Ishikawa (cell line): ENCODE measurements at regions not wholly inside any gene's neighbourhood (a gene's known extent, or its start where the extent isn't known, plus 50 kb on each side); places are given as distances from the start of the nearest gene placed in this dataset.

ENCODE experiments used
- CEBPB ChIP-seq: IDR thresholded peaks from 2 replicates; pipeline ENCODE4 v1.6.1; 2012
- CREB1 ChIP-seq: IDR thresholded peaks from 2 replicates; pipeline ENCODE4 v1.6.1; 2012; ENCODE audit warnings: low read depth
- EGR1 ChIP-seq: IDR thresholded peaks from 2 replicates; pipeline ENCODE4 v1.6.1; 2012
- EP300 ChIP-seq: IDR thresholded peaks from 2 replicates; pipeline ENCODE4 v1.6.1; 2012; ENCODE audit warnings: borderline replicate concordance
- FOXM1 ChIP-seq: IDR thresholded peaks from 2 replicates; pipeline ENCODE4 v1.6.1; 2012; ENCODE audit warnings: low read depth, borderline replicate concordance
- NFIC ChIP-seq: IDR thresholded peaks from 2 replicates; pipeline ENCODE4 v1.6.1; 2012
- RAD21 ChIP-seq: IDR thresholded peaks from 2 replicates; pipeline ENCODE4 v1.6.1; 2012; ENCODE audit warnings: low read depth
- TAF1 ChIP-seq: IDR thresholded peaks from 2 replicates; pipeline ENCODE4 v1.6.1; 2012; ENCODE audit warnings: low read depth, mild to moderate bottlenecking
- TCF12 ChIP-seq: IDR thresholded peaks from 2 replicates; pipeline ENCODE4 v1.6.1; 2012; ENCODE audit warnings: low read depth
- TEAD4 ChIP-seq: IDR thresholded peaks from 2 replicates; pipeline ENCODE4 v1.6.1; 2012
- YY1 ChIP-seq: IDR thresholded peaks from 2 replicates; pipeline ENCODE4 v1.6.1; 2012; ENCODE audit warnings: low read depth
- ZBTB7A ChIP-seq: IDR thresholded peaks from 2 replicates; pipeline ENCODE4 v1.6.1; 2012; ENCODE audit warnings: low read depth
- TF ChIP-seq, protein P1 (sequence below): IDR thresholded peaks from 2 replicates; pipeline ENCODE4 v1.6.1; 2012; ENCODE audit warnings: low read depth, mild to moderate bottlenecking
- TF ChIP-seq, protein P2 (sequence below): IDR thresholded peaks from 2 replicates; pipeline ENCODE4 v1.6.1; 2012
- TF ChIP-seq, protein P3 (sequence below): IDR thresholded peaks from 2 replicates; pipeline ENCODE4 v1.6.1; 2012

DNA sequence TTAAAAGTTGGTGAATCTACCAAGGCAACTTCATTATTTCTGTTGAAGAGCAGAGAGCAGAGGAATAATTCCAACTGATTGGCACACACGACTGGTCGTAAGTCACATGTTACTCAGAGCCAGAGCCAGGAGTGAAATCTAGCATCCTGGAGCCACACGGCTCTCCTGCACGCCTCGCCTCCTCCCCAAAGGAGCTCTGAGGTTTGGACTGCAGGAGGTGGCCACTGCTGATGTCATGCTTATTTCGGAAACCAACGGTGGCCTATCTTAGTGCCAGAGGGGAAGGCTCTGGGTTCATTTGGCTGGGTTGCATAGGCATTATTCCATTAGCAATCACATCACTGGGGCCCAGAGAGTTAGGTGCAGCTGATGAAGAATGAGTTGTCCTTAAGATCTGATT is 123.5 kb upstream of the RALGAPA2 start:
- TF ChIP-seq, protein P1, sequence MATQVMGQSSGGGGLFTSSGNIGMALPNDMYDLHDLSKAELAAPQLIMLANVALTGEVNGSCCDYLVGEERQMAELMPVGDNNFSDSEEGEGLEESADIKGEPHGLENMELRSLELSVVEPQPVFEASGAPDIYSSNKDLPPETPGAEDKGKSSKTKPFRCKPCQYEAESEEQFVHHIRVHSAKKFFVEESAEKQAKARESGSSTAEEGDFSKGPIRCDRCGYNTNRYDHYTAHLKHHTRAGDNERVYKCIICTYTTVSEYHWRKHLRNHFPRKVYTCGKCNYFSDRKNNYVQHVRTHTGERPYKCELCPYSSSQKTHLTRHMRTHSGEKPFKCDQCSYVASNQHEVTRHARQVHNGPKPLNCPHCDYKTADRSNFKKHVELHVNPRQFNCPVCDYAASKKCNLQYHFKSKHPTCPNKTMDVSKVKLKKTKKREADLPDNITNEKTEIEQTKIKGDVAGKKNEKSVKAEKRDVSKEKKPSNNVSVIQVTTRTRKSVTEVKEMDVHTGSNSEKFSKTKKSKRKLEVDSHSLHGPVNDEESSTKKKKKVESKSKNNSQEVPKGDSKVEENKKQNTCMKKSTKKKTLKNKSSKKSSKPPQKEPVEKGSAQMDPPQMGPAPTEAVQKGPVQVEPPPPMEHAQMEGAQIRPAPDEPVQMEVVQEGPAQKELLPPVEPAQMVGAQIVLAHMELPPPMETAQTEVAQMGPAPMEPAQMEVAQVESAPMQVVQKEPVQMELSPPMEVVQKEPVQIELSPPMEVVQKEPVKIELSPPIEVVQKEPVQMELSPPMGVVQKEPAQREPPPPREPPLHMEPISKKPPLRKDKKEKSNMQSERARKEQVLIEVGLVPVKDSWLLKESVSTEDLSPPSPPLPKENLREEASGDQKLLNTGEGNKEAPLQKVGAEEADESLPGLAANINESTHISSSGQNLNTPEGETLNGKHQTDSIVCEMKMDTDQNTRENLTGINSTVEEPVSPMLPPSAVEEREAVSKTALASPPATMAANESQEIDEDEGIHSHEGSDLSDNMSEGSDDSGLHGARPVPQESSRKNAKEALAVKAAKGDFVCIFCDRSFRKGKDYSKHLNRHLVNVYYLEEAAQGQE: no peak
- TF ChIP-seq YY1 (no peak), CEBPB (no peak), EGR1 (no peak), TEAD4 (no peak), NFIC (no peak)
- TF ChIP-seq, protein P2, sequence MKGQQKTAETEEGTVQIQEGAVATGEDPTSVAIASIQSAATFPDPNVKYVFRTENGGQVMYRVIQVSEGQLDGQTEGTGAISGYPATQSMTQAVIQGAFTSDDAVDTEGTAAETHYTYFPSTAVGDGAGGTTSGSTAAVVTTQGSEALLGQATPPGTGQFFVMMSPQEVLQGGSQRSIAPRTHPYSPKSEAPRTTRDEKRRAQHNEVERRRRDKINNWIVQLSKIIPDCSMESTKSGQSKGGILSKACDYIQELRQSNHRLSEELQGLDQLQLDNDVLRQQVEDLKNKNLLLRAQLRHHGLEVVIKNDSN: no peak

DNA sequence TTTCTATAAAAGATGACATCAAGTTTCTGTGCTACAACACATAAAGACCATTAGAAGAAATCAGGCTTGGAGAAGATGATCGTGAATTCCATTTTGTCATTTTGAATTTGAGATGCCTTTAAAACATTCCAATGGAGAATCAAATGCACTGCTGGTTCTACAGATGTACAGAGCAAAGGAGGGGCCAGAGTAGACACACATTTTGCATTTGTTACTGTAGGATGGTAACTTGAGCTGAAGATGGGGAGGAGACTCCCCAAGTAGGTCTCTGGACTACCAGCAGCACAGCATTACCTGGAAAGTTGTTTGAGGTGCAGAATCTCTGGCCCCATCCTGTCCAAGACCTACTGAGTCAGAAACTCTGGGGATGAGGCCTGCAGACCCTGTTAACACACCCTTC is 121.6 kb upstream of the RALGAPA2 start:
- TF ChIP-seq ZBTB7A: no peak
- TF ChIP-seq CEBPB: no peak
- no peak for TF ChIP-seq TEAD4
- TF ChIP-seq, protein P3, sequence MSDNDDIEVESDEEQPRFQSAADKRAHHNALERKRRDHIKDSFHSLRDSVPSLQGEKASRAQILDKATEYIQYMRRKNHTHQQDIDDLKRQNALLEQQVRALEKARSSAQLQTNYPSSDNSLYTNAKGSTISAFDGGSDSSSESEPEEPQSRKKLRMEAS: no peak
- no peak for TF ChIP-seq FOXM1
- no peak for TF ChIP-seq EGR1
- no peak for TF ChIP-seq TCF12
- no peak for TF ChIP-seq NFIC
- TF ChIP-seq, protein P2: no peak
- no peak for TF ChIP-seq EP300
- TF ChIP-seq, protein P1: no peak
- no peak for TF ChIP-seq CREB1
- no peak for TF ChIP-seq TAF1
- no peak for TF ChIP-seq YY1
- no peak for TF ChIP-seq RAD21

DNA sequence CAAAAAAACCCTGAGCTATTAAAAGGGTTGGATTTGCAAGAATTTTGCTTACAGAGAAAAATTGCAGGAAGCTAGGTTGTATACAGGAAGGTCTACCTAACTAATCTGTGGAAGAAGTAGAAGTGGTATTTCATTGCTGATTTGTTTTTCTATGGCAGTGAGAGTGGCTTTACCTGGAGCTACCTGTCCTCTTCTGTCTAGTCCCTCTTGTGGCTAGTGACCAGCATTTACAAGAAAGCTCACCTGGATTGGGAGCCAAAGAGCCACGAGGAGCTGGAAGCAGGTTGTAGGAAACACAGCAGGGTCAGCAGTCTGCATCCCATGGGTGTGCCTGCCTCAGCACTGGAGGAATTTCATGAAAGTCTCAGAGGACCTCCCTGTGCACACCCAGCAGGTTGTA is 120.3 kb upstream of the RALGAPA2 start:
- no peak for TF ChIP-seq TEAD4
- no peak for TF ChIP-seq TAF1
- no peak for TF ChIP-seq ZBTB7A
- no peak for TF ChIP-seq EP300
- no peak for TF ChIP-seq EGR1
- no peak for TF ChIP-seq NFIC
- no peak for TF ChIP-seq RAD21
- no peak for TF ChIP-seq FOXM1
- no peak for TF ChIP-seq YY1
- TF ChIP-seq, protein P1: no peak
- TF ChIP-seq, protein P2: no peak
- no peak for TF ChIP-seq TCF12
- TF ChIP-seq, protein P3: no peak
- no peak for TF ChIP-seq CREB1
- no peak for TF ChIP-seq CEBPB

DNA sequence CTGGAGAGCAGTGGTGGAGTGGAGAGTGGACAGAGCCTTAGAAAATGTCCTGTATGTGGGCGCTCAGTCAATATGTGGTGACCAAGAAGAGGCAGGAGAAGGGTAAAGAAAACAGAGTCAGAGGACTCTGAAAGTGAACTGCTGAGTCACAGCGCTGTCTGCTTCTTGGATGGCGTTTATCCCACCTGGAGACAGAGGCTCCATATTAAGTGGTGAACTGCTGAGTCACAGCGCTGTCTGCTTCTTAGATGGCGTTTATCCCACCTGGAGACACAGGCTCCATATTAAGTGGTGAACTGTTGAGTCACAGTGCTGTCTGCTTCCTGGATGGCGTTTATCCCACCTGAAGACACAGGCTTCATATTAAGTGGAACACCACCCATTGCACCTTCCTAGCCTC is 119.3 kb upstream of the RALGAPA2 start:
- no peak for TF ChIP-seq TCF12
- no peak for TF ChIP-seq EGR1
- no peak for TF ChIP-seq EP300
- no peak for TF ChIP-seq ZBTB7A
- no peak for TF ChIP-seq CREB1
- TF ChIP-seq FOXM1: no peak
- TF ChIP-seq, protein P3: no peak
- no peak for TF ChIP-seq CEBPB
- no peak for TF ChIP-seq TEAD4
- TF ChIP-seq NFIC: no peak
- no peak for TF ChIP-seq TAF1
- TF ChIP-seq, protein P1: no peak
- TF ChIP-seq, protein P2: no peak
- TF ChIP-seq YY1: no peak
- TF ChIP-seq RAD21: no peak
